Stimulated activated CD4-positive, alpha-beta T cell treated with anti-CD3 and anti-CD28 coated beads, TNF-alpha, amount 100 ng/mL, for 48 hours (primary cell): ENCODE measurements at regions not wholly inside any gene's neighbourhood (a gene's known extent, or its start where the extent isn't known, plus 50 kb on each side); places are given as distances from the start of the nearest gene placed in this dataset.

ENCODE experiments used
- DNase-seq, 3 donors: peaks; one replicate each; pipeline ENCODE4 v3.0.0-alpha.2; 2020; ENCODE audit warnings: low read depth in 3 of 3

- no peak for DNase-seq
These were observed 351.9 kb downstream of the ENC1 start for GRCh38 chr5:74288448-74289108.

DNA sequence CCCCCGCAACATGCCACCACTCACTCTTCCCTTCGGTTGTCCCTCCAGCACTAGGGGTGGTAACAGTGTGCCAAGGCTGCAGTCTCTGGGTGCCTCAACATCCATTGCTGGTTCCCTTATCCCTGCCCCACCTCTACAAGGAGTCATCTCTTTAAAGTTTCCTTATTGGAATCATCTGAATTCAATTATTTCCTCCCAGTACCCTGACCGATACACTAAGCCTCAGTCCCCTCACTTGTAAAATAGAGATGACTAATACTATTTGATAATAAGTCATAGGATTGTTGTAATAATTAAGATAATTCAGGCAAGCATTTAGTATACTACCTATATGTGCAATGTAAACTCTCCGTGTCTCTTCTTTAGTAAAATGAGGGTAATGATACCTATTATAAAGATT lies 352.5 kb downstream of the ENC1 start:
- DNase-seq, result no peak

DNA sequence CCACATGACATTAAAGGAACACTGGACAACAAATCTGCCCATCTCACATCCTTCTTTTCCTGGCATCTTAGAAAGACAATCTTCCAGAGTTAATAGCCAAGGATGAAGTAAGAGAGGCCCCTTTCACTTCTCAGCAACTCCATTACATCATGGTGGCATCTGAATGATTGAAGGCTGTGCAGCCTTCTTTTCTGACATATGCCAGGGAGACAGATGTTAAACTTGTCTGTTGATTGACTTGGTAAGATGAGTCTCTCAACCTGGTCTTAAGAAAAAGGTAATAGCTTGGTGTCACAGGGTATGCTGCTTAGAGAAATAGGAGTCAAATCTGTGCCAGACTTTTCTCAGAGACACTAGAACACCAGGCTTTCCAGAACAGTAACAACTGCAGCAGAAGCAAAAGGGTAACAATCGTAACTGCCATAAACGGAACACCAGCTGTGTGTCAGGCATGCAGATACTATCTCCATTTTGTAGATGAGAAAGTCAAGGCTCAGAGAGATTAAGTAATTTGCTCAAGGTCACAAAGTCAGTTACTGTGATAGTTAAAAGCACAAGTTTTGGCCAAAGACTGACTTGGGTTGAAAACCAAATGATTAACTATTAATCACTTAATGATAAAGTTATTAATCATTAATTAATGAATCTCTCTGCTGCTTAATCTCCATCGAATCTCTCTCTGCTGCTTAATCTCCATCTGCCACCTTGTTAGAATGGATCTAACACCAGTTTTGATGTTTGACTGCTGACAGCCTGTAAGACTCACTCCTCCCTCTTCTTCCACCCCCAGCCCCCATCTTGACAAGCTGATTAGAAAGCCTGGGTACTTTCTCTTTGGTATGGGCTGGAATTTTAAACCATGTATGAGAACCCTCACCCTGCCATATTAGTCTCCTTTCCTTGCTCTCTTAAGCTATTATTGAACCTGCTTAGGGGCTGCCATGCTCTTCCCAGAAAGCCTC lies 353.5 kb downstream of the ENC1 start:
- no peak for DNase-seq

- no peak for DNase-seq
These were observed 354.8 kb downstream of the ENC1 start for GRCh38 chr5:74285675-74286280.

DNA sequence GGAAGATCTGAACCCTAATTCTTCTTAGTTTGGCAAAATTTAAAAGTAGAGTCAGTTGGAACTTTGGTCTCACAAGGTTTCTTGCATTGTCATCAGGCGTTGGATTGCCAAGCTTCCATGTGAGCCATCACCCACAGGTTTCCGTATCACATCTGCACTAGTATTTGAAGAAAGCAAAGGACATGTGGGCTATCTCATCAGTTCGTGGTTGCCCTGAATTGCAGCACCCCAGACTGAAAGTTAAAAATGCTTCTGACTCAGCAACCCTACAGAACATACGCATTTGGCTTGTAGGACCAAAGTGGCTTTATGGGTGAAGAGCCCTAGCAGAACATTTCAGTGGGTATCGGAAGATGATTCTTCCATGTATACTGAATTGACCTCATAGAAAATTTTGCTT lies 358.0 kb downstream of the ENC1 start:
- DNase-seq, result no peak

DNA sequence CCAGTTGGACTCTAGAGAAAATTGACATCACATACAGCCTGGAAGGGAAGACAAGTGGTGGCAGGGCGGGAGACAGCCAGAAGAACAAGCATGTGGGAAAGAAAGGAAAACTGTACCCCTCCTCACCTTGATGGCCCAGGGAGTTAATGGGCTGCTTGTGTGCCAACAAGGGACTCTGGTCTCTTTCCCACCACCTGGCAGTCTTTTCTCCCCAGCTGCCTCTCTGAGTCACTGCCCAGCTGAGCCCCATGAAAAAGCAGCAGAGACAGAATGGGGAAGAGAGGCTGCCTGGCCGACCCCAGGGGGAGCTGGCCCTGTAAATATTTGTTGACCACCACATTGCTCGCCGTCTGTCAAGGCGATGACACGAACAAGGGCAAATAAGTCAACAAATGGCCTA lies 359.4 kb downstream of the ENC1 start:
- no peak for DNase-seq

- no peak for DNase-seq
These were observed 360.2 kb downstream of the ENC1 start for GRCh38 chr5:74280306-74280705.

DNA sequence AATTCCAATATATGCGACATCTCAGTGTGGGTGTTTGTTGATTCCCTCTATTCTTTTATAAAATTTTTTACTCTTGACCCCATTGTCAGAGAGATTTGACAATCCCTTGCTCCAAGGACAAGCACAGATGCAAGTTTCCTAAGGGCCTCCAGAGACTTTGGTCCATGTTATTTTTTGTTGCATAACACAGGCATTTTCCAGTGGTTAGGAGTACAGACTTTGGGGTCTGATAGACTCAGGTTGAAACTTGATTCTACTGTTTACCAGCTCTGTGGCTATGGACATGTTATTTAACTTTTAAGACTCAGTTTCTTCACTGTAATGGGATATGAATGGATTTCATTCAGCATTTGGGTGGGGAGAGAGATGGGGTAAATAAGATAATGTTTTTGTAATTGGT lies 361.3 kb downstream of the ENC1 start:
- no peak for DNase-seq

DNA sequence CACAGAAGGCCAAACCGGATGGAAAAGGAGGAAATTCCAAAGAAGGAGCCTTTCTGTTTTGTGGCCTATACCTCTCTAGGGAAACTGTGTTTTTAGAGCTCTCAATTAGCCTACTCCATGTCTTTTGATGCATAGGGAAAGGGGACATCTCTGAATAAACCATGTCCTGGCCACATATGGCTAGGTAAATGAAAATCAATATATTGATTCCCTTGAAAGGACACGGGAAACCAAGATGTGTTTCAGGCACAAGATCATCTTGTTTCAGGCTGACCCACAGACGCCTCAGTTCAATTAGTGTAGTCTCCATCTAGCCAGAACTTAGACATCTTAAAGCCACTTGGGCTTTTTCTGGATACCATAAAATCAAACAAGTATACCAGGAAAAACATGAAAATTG lies 363.1 kb downstream of the ENC1 start:
- no peak for DNase-seq

DNA sequence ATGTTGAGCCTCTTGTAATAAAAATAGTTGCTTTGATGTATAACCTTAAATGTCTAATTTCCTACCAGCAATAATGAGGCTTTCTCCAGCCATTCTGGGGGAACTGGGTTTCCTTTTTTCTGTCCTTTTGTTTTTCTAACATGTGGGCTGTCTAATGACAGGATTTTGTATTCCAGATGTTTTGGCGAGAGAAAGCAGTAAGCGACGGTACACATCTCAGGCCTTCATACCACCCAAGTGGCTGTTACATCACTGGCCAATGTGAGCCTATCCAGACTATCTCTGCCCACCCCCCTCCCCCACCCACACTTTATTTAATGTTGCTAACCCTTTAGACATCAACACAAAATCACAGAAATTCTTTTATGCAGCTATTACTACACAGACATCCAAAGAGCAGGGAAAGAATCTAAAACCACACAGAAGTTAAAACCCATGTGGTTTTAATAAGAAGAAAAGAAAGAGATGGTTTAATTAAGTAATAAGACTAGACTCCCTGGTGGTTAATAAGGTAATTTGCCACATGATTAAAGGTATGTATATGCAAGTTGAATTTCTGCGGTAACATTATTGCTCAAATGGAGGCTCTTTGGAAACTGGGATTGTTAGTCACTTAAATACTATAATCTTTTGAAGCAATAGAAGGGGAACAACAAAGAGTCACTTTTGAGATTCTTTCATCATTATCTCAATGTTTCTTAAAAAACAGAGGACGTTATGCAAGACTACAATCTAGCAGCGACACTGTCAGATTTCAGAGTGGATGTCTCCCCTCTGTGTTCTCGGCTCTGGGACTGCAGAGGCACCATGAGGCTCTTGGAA lies 365.1 kb downstream of the ENC1 start:
- DNase-seq, result no peak

DNA sequence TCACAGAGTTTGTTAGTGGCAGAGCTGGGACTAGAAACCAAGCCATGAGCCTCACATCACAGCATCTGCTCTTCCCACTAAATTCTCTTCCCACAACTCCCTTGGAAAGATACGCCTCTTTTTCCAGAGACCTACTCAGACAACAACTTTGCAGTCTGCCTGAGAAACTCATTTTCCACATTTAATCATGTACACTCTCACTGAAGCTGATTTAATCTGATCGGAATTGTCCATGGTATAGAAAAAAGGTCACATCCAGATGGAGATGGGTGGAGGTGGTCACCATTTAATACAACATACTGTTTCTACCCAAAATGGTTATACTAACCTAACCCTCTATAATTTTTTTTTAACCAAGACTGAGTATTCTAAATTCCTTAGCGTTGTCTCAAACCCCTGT lies 366.2 kb downstream of the ENC1 start:
- no peak for DNase-seq

DNA sequence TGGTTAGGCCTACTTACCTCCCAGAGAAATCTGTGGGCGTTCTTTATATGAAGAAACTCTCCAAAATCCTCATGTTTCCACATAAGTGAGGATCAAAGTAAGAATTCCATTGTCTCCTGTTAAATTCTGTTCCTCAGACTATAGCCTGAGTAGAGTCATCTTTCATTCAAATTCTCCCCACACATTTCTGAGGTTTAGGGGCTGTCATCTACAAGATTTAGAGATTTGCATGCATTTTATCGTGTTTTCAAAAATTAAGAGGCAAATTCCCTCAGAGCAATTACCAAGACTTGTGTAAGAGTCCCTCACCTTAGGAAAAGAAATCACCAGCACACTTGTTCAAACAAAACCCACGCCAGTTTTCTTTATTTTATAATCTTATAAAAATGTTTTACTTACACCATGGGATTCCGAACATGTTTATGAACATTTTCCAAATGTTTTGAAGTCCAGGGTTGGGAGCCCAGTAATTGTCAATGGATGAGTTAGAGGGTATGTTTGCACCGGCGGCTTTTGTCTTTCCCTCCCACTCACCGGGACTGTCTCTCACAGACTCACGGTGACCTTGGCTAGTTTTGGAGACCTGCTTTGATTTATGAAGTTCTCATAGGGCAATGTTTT lies 367.6 kb downstream of the ENC1 start:
- no peak for DNase-seq

DNA sequence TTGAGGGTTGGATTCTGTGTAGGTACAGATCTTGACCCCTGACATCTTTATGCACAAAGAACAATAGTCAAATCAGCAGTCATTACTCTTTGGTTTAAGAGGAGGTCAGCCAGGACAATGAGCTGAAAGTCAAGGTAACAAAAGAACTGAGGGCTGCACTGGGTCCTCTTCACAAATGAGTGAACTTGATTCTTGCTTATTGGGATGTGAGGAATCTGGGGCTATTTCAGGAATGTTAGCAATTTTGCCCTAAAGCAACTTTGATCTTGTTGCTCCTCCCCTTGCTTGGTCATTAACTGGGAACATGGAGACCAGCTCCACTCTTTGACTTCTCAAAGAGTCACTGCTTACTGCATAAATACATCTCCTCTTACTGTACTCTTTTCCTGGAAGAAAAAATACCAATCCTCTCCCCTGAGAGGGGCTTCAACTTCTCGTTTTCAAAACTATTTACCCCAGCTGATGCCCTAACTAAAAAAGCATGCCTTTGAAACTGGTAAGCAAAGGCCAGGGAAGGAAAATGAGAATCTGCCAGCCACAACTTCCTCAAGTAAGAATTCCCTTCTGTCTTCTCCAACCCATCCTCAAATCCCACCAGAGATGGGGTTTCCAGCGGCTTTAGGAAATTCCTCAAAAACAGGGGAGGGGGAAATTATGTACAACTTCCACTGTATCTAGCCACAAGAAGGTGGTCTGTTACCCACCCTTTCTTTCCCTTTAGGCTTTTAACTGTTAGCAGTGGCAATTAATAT lies 368.3 kb downstream of the ENC1 start:
- no peak for DNase-seq

DNA sequence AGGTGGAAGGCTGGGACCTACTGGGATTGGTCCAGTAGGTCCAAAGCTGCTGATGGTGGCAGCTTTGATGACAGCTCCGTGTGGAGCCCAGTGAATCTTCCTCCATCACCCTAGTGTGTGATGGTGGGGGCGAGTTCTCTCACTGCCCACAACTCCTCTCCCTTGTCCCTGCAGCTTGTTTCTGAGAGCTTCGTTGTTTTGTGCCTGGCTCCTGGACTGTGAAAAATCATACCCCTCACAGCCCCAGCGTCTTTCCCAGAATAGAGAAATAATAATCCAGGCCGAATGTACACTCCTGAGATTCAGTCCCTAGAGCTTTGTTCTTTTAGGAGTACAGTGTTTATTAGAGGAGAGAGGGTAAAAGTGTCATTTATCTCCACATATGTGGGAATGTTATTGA lies 372.2 kb downstream of the ENC1 start:
- DNase-seq, result no peak

DNA sequence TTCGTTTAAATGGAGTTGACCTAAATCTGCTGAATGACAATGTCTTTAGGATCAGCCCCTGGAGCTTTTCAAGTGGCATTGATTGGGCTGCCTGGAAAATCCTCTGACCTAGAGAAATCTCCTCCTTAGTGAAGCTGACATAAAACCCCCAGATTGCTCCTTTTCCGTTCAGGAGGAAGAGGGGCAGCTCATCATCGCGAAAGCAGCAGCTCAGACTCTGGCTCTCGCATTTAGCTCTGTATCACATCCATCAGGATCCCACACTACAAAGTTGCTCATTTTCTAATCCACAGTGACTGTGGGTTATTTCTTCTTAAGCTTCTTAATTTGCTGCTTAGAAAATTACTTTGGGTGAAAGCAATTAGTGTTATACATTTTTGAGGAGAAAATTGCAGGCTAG lies 373.7 kb downstream of the ENC1 start:
- no peak for DNase-seq

DNA sequence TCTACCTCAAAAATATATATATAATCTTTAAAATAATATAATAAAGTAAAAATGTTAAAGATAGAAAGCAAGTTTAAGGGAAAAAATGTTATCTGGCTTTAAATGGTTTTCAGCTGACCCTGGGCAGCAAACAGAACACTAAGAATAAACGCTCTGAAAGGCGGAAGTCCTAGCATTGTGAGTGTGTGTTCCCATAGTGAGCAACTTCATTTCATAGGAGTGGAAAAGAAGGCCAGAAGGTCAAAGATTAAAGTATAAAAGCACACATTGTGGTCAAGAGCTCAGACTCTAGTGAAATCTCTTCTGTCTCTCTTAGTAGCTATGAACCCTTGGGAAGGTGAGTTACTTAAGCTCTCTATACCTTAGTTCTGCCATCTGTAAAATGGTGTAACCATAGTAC lies 374.4 kb downstream of the ENC1 start:
- no peak for DNase-seq

DNA sequence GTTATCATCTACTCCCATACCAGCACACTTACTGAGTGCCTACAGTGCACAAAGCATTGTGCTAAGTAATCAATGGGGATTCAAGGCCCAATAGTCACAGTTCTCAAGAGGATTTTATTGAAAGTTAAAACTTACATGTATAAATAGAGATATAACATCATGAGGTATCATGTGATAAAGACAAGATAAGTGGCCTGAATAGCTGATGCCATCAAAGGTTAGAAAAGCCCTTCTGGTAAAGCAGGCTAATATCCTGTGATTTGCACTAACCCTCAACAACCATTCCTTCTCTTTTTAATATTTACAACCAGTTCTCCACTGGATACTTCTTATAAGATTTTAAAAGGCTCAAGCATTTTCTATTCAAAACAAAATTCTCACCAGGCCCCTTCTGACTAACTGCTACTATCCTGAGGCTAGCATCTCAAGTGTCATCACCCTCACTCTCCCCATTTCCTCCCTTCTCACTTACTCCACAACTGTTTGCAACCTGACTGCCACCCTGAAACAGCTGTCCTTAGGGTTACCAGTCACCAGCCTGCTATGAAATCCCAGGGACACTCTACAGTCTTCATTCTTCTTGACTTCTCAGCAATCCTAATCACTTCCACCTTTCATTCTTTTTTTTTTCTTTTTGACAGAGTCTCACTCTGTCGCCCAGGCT lies 377.9 kb downstream of the ENC1 start:
- DNase-seq, result no peak

DNA sequence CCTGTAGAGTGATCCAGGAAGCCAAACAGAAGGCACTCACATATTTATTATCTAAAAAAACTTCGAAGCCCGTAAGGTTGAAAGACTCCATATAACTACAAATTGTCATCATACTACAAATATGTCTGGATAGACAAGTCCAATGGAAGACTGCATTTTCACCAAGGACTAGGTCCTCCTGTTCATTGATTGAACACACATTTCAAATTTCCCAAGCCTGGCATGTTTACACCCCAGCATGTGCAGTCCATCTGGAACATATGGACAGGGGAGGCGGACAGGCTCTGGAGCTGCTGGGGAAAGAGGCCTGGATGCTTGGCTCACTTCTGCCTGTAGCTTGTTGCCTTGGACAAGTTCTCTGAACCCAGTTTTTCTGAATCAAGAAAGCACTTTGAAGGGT lies 378.7 kb downstream of the ENC1 start:
- DNase-seq, result no peak

DNA sequence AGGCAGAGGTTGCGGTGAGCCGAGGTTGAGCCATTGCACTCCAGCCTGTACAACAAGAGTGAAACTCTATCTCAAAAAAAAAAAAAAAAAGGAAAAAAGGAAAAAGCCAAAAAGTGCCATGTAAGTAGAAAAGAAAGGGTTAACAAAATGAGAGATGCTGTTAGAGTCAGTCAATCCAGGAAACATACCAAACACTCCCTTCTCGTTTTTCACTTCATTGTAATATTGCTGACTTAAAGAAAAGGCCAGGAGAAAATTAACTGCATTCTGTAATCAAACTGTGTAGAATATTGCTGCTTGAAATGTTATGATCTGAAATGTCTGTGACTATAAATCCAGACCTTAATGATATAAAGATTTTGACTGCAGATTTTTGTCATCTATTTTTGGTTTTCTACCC lies 379.1 kb downstream of the ENC1 start:
- DNase-seq, result no peak

DNA sequence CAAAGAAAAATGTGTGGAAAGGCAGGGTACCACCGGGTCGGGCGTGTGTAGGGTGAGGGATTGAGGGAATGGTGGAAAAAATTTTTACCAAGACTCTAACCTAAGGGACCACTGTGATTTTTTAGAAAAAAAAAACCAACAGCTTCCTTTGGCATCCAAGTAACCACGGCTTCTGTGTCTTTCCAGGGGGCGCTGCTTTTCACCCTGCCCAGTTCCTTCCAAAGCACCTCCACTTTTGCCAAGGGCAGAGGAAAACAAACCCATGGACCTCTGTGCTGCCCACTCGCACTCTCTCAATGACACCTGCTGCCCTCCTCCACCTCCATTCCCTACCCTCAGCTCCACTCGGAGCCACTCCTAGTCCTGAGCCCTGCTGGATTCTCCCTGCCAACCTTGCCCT lies 381.0 kb downstream of the ENC1 start:
- DNase-seq, result no peak
